CD1c-positive myeloid dendritic cell (primary cell): ENCODE measurements at regions not wholly inside any gene's neighbourhood (a gene's known extent, or its start where the extent isn't known, plus 50 kb on each side); places are given as distances from the start of the nearest gene placed in this dataset.

ENCODE experiments used
- DNase-seq: peaks from one replicate; pipeline ENCODE4 v3.0.0-alpha.2; 2016; ENCODE audit errors: extremely low spot score

DNA sequence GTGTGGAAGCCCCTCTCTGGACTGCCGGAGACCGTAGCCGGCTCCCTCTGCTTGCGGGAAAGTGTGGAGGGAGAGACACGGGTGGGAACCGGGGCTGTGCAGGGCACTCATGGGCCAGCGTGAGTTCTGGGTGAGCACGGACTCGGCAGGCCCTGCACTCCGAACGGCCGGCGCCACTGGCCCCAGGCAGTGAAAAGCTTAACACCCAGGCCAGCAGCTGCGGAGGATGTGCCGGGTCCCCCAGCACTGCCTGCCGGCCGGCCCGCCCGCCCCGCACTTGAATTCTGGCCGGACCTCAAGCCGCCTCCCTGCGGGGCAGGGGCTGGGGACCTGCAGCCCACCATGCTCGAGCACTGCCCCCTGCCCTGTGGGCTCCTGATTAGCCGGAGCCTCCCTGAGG, 147.0 kb downstream of the FGF9 start:
- no peak for DNase-seq

DNA sequence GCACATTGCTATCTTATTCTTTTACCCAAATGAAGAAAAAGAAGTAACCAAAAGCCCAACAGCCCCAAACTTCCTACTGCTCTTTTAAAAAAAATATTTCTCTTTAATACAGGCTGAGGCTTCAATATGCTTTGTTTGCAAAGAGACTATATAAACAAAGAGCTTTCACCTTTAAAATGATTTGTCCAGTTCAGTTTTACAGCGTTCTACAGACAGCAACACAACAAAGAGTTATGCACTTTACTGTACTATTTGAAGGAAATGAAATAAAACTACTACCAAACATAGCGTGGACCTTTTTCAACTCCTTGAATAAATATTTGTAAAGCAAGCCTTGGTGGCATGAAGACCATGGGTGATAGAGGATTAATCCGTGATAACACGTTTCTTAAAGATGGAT, 151.2 kb downstream of the FGF9 start:
- DNase-seq, result no peak

DNA sequence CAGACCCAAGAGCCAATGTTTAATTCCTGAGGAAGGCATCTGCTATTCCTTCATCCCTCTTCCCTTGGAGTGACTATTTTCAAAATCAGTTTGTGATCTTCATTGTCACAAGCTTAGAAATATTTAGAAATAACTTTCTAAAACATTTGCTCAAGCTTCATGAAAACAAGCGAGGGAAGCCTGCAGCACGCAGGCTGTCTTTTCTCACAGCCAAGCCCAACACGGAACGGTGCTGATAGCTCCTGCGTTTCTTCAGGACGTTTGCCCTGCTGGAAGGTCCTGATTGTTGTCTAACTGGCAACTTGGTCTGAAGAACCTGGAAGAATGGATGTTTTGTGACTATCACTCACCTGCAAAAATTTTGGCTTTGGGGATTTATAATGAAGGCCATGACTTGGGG, 152.5 kb downstream of the FGF9 start:
- no peak for DNase-seq

DNA sequence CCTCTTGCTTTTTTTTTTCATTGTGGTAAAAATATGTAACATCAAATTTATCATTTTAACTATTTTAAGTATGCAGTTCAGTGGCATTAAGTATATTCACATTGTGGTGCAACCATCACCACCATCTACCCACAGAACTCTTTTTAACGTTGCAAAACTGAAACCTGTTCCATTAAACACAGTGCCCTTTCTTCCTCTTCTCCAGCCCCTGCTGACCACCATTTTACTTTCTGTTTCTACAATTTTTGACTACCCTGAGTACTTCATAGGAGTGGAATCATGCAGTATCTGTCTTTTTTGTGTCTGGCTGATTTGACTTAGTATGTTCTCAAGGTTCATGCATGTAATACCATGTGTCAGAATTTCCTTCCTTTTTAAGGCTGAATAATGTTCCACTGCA, 153.1 kb downstream of the FGF9 start:
- no peak for DNase-seq

DNA sequence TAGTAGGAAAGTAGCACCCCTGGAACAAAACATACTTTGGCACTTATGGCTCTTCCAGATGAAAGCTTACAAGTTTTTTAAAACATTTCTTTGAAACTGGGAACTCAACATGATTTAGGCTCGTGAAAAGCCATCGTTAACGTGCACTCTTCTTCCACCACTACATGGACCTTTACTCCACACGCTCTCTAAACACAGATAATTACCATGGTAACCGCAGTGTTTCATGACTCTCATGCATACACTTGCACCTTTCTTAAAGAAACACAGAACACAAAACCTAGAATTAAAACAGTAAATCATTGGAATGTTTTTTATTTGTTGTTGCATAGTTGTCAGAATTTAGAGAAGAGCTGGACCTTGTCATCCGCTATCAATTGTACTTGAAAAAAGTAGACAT, 154.3 kb downstream of the FGF9 start:
- no peak for DNase-seq

DNA sequence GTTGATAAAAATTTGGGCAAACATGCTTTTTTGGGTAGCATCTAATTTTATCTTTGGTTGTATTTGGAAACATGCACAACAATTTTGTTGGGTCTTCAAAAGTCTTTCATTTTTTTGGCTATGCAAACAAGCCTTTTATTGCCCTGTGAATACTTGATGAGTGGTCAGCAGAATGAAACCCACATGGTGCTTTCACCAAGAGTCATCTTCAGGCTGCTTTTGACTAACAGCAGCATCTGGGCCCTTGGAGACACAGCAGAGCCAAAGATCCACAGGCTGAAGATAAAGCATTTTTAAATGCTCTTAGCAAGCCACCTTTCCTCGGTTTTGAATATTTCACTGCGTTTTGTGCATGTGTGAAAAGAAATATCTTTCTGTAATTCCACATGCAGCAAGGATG, 154.9 kb downstream of the FGF9 start:
- DNase-seq, result no peak

DNA sequence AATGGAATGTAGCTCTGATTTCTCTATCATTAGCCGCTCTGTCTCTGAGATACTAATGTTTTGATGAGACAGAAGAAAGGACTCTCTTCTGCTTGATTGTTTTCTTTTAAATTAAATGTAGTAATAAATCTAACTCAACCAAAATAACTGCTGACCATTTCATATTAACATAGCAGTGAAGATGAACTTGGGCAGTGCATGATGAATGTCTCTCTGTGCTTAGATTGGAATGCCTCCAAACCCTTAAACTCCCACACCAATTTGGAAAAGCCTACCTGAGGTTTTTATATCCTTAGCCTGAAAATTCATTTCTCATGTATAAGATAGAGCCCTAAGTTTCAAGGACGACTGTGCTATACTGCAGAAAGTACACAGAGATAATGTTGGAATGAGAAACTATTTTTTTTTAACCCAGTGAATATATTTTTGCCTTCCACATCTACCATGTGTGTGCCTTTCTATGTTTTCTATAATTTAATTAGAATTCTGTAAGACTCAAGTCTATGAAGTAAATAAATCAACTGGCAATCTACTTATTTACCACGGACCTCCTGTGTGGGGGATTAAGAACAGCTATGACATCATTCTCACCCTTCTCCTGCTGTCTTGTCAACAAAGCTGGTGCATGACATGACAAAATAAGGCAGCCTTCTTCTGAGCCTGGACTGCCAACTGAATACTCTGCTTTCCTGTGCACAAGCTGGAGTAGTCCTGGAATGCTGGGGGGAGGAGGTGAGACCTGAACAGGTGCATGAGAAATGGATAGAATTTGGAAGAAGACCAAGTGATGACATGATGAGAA, 155.5 kb downstream of the FGF9 start:
- DNase-seq, result no peak

DNA sequence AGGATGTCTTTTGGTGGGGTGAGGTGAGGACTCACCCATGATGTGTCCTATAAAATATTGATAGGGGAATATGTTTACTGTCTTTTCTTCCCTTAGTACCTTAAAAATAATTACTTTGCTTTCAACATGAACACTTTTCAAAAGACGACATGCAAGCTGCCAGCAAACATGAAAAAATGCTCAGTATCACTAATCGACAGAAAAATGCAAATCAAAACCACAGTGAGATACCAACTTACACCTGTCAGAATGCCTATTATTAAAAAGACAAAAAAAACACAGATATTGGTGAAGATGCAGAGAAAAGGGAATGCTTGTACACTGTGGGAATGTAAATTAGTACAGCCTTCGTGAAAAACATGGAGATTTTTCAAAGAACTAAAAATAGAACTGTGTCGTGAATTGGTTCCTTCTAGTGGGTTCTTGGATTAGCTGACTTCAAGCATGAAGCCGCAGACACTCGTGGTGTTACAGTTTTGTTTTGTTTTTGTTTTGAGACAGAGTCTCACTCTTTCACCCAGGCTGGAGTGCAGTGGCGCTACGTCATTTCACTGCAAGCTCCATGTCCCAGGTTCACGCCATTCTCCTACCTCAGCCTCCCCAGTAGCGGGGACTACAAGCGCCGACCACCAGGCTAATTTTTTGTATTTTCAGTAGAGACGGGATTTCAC, 160.9 kb downstream of the FGF9 start:
- no peak for DNase-seq

DNA sequence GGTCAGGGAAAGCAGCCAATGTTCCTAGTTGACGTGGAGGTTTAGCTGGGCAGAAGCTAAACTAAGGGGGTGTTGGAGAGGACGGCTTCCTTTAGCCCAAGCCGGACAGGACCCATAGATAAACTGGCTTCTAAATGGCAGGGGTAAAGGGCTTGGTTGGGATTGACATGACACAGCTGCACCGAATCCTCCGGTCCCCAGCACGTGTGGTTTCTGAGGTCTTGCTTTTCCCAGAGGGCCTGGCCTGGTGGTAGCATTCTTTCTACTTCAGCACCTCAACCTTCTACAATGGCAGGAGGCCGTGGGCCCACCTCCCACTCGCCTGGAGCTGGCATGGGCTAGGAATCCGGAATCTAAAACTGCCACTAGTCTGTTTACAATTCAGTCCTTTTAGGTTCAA, 163.0 kb downstream of the FGF9 start:
- DNase-seq, result no peak

DNA sequence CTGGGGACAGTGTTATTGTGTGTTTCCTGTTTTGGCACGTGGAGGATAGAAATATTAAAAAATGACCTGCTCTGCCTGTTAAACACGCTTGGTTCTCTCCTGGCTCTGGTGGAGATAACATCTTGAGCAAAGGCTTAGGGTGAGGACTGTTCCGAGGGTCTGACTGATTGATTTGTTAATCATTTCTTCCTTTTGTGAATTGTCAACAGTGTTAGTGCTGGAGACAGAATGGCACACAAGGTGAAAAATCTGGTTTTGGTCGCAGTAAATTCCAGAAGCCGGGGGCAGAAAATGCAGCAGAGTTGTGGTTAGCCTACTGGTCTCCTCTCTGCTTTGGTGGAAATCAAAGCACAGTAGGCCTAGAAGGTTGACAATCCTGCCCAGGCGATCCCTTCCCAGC, 163.6 kb downstream of the FGF9 start:
- no peak for DNase-seq

DNA sequence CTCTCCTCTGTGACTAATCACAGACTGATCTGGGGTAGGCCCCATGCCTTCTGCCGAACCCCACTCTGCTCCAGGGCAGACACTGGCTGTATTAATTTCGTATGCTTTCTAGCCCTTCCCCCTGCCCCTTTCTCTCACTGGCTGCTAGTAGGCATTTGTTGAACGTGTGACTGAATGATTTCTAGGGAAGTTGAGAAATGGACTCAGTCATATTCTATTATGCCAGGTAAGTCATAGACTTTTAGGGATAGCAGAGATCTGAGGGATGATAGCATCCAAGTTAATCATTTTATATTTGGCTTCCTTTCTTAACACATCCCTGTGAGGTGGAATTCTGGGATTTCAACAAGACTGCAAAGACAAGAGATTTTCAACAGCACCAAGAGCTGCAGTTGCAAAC, 166.4 kb downstream of the FGF9 start:
- no peak for DNase-seq

DNA sequence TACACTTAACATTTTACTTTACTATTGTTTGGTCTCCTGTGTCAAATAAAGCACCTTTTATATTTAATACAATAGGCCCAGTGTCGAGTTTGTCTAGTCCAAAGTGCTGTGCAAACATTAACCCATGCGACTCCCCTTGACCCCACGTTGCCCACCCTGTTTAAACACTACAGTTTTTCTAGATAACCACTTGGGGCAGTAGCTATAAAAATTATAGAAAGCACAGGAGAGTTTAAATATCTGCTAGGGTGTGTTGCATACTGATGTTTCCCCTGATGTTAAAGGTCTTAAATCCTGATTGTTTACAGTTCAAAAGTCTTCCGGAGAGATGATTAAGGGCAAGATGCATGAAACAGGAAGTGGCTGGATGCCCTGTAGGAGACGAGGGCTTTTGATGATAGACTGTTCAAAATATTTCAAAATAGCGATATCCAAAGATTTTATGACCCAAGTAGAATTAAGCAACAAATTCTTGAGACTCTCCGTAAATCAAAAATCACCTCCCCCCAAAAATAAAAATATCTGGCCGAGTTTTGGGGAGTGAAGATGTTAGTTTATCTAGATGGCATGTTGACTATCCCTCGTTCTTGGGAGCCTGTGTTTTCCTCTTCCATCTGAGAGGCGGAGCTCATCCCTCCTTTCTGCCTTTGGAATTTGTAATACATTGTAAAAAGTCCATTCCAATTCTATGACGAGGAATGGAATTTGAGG, 167.1 kb downstream of the FGF9 start:
- DNase-seq, result no peak

DNA sequence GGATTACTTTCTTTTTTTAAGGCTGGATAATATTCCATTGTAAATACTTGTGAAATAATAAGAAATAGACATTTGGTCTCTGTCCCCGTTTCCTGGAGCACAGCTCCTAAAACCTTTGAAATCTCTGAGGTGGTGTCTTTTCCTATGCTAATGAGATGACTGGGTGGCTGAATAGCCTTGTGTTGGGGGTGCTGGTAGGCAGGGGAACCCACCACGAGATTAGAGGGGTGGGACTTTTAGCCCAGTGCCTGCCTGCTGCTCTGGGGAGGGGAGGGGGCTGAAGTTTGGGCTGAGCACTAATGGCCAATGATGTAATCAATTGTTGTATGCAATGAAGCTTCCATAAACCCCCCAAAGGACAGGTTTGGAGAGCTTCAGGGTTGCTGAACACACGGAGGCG, 175.7 kb downstream of the FGF9 start:
- DNase-seq, result no peak

DNA sequence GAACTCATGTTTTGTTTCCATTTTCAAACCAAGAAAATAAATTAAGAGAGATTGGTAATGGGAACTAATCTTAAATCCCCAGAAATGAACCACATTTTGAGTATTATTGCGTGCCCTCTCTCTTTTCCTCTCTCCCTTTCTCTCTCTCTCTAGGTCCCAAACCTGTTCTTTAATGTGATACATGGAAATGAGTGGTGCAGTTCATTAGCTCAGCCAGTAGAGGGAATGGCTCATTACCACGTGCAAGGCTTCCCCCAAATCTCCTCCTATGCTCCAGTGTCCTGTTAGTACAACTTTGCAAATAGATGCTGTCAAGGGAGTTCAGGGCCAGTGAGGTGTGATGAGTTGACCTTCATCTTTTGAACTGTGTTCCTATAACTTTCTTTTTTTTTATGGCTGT, 178.4 kb downstream of the FGF9 start:
- peak; percentile 26 for DNase-seq

DNA sequence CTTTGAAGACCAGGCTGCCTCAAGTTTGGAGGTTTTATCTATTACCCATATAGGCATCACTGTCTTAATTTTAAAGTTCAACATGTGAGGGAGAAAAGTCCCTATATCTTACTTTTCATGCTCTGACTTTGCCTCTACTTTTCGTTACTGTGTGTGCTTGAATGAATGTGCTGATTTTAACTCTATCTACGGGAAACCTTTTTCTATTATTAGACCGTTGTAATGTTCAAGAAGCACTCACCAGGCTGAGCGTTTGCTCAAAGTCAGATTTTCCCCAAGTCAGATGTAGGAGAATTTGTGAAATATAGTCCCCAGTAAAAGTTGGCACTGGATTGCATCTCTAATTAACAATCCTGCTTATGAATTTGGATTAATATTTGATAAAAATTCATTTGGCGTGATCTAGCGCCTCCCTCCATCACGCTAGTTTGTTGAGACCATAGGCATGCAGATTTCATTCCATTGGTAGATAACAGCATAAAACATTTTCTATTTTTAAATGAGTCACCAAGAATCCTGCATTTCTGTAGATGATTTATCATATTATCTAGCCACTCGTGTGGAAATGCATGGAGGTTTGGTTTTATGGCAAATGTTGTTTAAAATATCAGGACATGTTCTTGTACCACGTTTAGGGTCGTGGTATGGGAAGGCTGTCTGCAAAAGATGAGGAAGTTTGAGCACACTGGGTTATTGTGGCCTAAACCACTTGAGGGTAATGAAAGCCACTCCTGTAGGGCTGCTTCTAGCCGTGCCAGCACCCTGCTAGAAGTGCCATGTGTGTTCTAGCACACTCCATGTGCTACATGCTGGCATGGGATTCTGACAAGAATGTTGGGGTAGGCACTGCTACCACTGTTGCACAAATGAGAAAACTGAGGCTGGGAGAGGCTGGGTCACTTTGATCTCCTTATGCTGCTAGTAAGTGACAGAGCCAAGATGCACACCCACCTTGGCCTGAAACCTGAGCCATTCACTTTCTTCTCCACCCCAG, 179.4 kb downstream of the FGF9 start:
- no peak for DNase-seq

DNA sequence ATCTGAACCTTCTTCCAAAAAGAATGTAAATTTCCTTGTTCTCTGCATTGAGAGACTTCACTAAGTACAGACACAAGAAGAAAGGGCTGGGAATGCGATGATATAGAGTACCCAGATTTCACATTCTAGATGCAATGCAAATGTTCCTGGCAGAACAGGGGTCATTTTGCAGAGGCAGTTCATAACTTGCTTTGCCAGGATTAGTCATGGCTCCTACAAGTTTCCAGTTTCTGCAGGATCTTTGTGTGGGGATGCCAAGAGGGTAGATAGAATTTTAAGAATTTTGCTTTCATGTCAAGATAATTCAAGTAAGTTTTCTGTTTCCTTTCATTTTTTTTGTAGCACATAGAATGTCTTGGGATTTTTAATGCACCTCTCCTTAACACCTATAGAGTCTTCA, 181.2 kb downstream of the FGF9 start:
- no peak for DNase-seq

DNA sequence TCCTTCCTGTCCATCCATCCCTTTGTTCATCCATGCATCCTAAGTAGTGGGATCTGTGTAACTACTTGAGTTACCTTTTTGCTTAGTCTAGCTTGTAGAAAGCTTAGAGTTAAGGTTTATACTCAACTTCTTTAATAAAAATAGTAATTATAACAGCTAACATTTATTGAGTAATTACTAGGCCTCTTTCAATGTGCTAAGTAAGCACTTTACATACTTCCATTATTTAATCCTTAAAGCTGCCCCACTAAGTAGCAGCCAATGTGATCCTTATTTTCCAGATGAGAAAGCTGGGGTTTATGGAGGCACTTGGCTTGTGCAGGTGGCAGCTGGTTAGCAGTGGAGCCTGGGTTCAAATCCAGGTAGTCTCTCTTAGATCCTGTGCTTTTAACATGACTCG, 182.9 kb downstream of the FGF9 start:
- no peak for DNase-seq

DNA sequence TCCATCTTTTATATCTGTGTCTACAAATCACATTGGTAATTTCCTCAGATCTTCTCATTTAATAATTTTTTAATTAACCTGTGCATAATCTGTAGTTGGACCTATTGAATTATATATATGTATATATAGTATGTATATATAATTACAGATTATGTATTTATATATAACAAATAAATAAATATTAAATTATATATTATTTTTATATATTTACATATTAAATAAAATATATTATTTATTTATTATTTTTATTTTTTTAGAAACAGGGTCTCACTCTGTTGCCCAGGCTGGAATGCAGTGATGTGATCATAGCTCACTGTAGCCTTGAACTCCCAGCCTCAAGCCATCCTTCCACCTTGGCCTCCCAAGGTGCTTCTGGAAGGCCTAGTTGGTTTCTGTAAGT, 197.9 kb downstream of the FGF9 start:
- no peak for DNase-seq

DNA sequence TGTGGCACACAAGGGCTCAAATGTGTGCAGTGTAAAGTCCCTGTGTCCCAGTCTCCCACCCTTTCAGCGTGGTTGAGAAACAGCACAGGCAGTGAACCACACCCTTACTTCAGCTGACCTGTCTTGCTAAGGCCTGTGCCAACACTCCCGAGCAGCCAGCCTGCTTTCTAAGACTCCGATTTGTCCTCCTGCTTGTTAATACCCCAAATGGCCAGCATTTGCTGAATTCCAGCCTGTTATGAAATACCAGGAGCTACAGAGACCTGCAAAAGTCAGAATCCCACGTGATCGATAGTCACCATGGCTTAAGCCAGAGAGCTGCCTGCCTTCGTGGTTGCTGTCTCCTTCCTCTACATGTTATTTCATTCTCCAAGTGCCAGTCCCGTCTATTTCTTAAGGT, 200.5 kb downstream of the FGF9 start:
- DNase-seq, result no peak

DNA sequence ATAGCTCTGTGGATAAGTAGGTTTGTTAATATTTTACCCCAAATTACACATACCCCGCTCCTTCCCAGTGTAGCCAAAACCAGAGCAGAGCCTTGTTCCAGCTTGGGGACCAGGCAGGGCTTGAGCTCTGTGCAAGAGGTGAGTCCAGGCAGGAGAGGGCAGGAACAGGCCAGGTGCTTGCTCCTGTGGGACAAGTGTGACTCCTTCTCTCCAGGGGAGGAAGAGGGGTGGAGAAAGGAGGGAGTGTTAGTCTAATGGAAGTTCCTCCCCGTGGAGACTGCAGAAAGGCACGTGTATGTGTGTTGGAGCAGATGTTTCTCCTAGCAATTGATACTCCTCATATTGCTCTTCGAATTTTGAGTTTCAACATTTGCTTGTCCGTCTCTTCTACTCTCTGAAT, 201.0 kb downstream of the FGF9 start:
- DNase-seq, result no peak

DNA sequence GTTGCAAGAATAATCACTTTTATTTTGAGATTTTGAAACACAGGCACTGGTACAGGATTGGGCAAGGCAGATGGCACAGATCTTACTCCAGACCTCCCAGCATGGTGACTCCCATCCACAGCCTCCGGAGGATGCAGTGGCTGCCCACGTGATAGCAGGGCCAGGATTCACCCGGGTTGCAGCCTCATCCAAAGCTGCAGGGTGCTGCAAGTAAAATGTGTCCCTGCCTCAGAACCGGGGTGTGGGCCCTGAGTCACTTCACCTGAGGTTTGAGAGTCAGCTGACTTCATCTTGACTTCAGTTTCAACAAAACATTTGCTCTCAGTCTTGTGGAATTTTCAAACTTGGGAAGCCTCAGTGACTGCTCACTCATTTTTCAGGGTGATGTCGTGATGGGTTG, 201.9 kb downstream of the FGF9 start:
- no peak for DNase-seq

DNA sequence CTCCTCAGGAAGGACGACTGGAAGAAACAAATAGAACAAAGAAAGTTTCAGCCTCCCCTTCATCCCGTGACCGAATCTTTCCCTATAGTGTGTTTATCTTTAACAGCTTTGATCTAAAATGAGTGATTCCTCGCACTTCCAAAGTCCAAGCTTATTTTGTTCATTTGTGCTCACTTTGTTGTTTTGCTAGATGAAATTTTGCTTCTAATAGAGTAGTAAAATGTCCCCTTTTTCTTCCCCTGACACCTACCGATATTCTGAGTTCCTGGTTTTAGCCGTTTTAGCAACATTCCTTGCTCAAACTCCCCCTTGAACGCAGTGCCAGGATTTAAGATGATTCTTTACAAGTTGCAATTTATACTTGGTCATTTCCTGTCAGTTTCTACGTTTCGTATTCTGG, 204.2 kb downstream of the FGF9 start:
- DNase-seq, result no peak
